SK-N-MC (cell line): ENCODE measurements at regions not wholly inside any gene's neighbourhood (a gene's known extent, or its start where the extent isn't known, plus 50 kb on each side); places are given as distances from the start of the nearest gene placed in this dataset.

Source experiments
- DNase-seq: peaks from one replicate; pipeline ENCODE4 v3.0.0-alpha.2; 2011; ENCODE audit warnings: low read depth, low spot score
- H3K27ac ChIP-seq: fragments of 200-600 bp; sonication (generic); 2 replicates; pipeline ENCODE4 v1.5.1; 2016; ENCODE audit warnings: mixed run types
- H3K36me3 ChIP-seq: fragments of 200-600 bp; sonication (generic); 2 replicates; pipeline ENCODE4 v1.6.1; 2017; ENCODE audit warnings: antibody characterized with exemption, low read length, mixed read lengths; ENCODE audit not compliant: insufficient read depth
- H3K4me3 ChIP-seq: fragments of 200-600 bp; sonication (generic); 2 replicates; pipeline ENCODE4 v1.5.1; 2016
- H3K9ac ChIP-seq: fragments of 200-600 bp; sonication (generic); 2 replicates; pipeline ENCODE4 v1.8.0; 2017; ENCODE audit warnings: mixed run types, mixed read lengths; ENCODE audit not compliant: insufficient read length
- H3K9me3 ChIP-seq: fragments of 200-600 bp; sonication (generic); 2 replicates; pipeline ENCODE4 v1.6.1; 2017; ENCODE audit warnings: low read depth, mild to moderate bottlenecking, antibody characterized with exemption, low read length, moderate library complexity, mixed read lengths
- EZH2 ChIP-seq: fragments of 200-600 bp; sonication (generic); IDR thresholded peaks from one replicate; pipeline ENCODE4 v1.6.1; 2017; ENCODE audit warnings: antibody characterized with exemption
- FOXP2 ChIP-seq: optimal IDR thresholded peaks from 2 replicates; pipeline ENCODE3; 2011; ENCODE audit warnings: mild to moderate bottlenecking, moderate library complexity; ENCODE audit not compliant: insufficient read depth; ENCODE audit errors: extremely low read length, control extremely low read depth
- POLR2AphosphoS5 ChIP-seq: IDR thresholded peaks from 2 replicates; pipeline ENCODE4 v1.6.1; 2012; ENCODE audit warnings: mild to moderate bottlenecking, low read depth, low read length, borderline replicate concordance

GRCh38 chr14:98513558-98513957, 758.4 kb downstream of the BCL11B start:
- H3K36me3 ChIP-seq, result no peaks in the 10 kb centered on the region
- H3K4me3 ChIP-seq, result no peak overlapping the region
- H3K9ac ChIP-seq, result no peak overlapping the region
- DNase-seq, result no peak
- TF ChIP-seq EZH2 (no peak), FOXP2 (no peak), POLR2AphosphoS5 (no peak)
- H3K9me3 ChIP-seq, result no peaks in the 10 kb centered on the region
- H3K27ac ChIP-seq, result no peak overlapping the region

DNA sequence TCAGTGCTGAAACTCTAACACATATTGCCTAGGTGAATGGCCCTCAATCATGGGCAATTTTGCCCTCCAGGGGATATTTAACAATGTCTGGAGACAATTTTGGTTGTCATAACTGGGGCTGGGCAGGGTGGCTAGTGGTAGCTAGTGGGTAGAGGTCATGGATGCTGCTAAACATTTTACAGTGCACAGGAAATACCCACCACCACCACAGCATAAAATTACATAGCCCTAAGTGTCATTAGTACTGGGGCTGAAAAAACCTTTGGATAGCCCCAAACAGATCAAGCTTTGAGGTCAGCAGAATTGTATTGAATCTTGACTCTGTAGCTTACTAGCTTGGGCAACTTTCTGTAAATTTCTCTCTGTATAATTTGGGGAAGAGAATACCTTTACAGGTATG, 758.0 kb downstream of the BCL11B start:
- Histone ChIP-seq H3K36me3 (no peaks in the 10 kb centered on the region), H3K27ac (no peak overlapping the region), H3K9me3 (no peaks in the 10 kb centered on the region), H3K9ac (no peak overlapping the region), H3K4me3 (no peak overlapping the region)
- DNase-seq, result no peak
- no peak for TF ChIP-seq EZH2
- TF ChIP-seq FOXP2, result no peak
- TF ChIP-seq POLR2AphosphoS5, result no peak

- no peak overlapping the region for H3K9ac ChIP-seq
Measured at GRCh38 chr14:98536256-98536655, 735.7 kb downstream of the BCL11B start.

DNA sequence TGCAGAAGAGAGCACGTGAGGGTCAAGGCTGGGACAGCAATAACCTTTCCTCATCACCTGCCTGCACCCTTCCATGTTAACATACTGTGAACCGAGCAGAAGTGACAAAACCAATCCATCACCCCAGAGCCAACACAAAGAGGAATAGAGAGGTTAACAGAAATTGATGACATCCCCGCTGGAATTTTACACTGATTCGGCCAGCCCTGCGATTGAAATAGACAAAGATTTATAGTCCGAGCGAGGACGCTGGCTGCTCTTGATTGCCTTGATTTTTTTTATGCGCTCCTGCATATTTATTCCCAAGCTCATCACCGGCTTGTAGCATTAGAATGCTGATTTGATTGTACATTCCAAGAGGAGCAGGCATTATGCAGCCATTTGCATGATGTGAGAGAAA, 729.7 kb downstream of the BCL11B start:
- H3K36me3 ChIP-seq, result no peaks in the 10 kb centered on the region
- no peak for DNase-seq
- TF ChIP-seq EZH2, result no peak
- TF ChIP-seq FOXP2, result no peak
- no peak for TF ChIP-seq POLR2AphosphoS5

More at GRCh38 chr14:98536256-98536655, 735.7 kb downstream of the BCL11B start:
- Histone ChIP-seq H3K36me3 (no peaks in the 10 kb centered on the region), H3K9me3 (no peaks in the 10 kb centered on the region), H3K4me3 (no peak overlapping the region), H3K27ac (no peak overlapping the region)
- DNase-seq, result no peak
- no peak for TF ChIP-seq EZH2
- TF ChIP-seq FOXP2, result no peak
- TF ChIP-seq POLR2AphosphoS5, result no peak

GRCh38 chr14:98543074-98543473, 728.9 kb downstream of the BCL11B start:
- Histone ChIP-seq H3K4me3 (no peak overlapping the region), H3K9me3 (no peaks in the 10 kb centered on the region), H3K27ac (no peak overlapping the region), H3K9ac (no peak overlapping the region), H3K36me3 (no peaks in the 10 kb centered on the region)
- no peak for DNase-seq
- TF ChIP-seq EZH2, result no peak

More for the DNA sequence above, 729.7 kb downstream of the BCL11B start:
- Histone ChIP-seq H3K9me3 (no peaks in the 10 kb centered on the region), H3K9ac (no peak overlapping the region), H3K4me3 (no peak overlapping the region), H3K27ac (no peak overlapping the region)

DNA sequence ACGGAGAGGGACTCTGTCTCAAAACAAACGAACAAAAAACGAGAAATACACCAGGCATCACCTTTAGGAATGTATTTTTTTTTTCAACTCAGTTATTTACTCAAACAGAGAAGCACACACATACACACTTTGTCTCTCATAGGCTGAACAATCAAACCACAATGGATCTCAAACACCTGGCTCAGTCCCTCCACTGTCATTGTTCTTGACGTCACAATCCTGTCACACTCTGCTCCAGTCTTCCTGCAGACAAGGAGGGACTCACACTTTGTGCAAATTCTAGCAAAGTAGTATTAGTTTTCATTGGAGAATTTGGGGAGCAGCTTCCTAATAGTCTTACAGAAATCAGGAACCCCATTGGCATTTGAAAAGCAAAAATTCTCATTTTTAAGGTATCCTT, 727.8 kb downstream of the BCL11B start:
- TF ChIP-seq FOXP2, result no peak
- no peak for TF ChIP-seq EZH2
- no peak overlapping the region for H3K4me3 ChIP-seq
- DNase-seq, result no peak

GRCh38 chr14:98545181-98545580, 726.8 kb downstream of the BCL11B start:
- Histone ChIP-seq H3K9me3 (no peaks in the 10 kb centered on the region), H3K4me3 (no peak overlapping the region), H3K36me3 (no peaks in the 10 kb centered on the region), H3K9ac (no peak overlapping the region), H3K27ac (peak overlapping the region; percentile 45; the same call in 1 of the 2 replicates)
- TF ChIP-seq EZH2, result no peak
- no peak for TF ChIP-seq POLR2AphosphoS5
- TF ChIP-seq FOXP2, result no peak
- DNase-seq, result no peak

More for the DNA sequence above, 727.8 kb downstream of the BCL11B start:
- Histone ChIP-seq H3K9ac (no peak overlapping the region), H3K27ac (no peak overlapping the region), H3K36me3 (no peaks in the 10 kb centered on the region), H3K9me3 (no peaks in the 10 kb centered on the region)

DNA sequence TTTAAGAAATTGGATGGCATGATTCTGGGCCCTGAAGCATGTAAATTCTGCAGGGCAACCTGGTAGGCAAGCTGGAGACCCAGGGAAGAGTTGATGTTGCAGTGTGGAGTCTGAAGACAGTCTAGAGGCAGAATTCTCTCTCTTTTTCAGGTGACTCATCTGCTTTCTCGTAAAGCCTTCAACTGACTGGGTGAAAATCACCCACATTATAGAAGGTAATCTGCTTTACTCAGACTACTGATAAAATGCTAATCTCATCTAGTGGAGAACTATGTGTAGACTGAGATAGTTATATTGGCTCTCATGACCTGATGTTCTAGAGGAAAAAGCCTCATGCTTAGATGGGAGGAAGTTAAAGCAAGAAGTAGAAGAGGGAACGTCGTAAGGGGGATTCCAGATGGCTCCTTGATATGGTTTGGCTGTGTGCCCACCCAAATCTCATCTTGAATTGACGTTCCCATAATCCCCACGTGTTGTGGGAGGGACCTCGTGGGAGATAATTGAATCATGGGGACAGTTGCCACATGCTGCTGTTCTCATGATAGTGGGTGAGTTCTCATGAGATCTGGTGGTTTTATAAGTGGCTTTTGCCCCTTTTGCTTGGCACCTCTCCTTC, 723.8 kb downstream of the BCL11B start:
- H3K4me3 ChIP-seq, result no peak overlapping the region
- H3K27ac ChIP-seq, result no peak overlapping the region
- H3K9me3 ChIP-seq, result no peaks in the 10 kb centered on the region
- H3K36me3 ChIP-seq, result no peaks in the 10 kb centered on the region
- no peak for TF ChIP-seq POLR2AphosphoS5
- TF ChIP-seq FOXP2, result no peak
- no peak for TF ChIP-seq EZH2
- H3K9ac ChIP-seq, result no peak overlapping the region
- DNase-seq, result no peak

GRCh38 chr14:98551028-98551427, 721.0 kb downstream of the BCL11B start:
- no peak for DNase-seq
- Histone ChIP-seq H3K4me3 (no peak overlapping the region), H3K9me3 (no peaks in the 10 kb centered on the region), H3K27ac (no peak overlapping the region), H3K36me3 (no peaks in the 10 kb centered on the region), H3K9ac (no peak overlapping the region)
- TF ChIP-seq POLR2AphosphoS5, result no peak
- TF ChIP-seq EZH2, result no peak
- no peak for TF ChIP-seq FOXP2
